ENCODE measurements at regions not wholly inside any gene's neighbourhood (a gene's known extent, or its start where the extent isn't known, plus 50 kb on each side); places are given as distances from the start of the nearest gene placed in this dataset.

DNA sequence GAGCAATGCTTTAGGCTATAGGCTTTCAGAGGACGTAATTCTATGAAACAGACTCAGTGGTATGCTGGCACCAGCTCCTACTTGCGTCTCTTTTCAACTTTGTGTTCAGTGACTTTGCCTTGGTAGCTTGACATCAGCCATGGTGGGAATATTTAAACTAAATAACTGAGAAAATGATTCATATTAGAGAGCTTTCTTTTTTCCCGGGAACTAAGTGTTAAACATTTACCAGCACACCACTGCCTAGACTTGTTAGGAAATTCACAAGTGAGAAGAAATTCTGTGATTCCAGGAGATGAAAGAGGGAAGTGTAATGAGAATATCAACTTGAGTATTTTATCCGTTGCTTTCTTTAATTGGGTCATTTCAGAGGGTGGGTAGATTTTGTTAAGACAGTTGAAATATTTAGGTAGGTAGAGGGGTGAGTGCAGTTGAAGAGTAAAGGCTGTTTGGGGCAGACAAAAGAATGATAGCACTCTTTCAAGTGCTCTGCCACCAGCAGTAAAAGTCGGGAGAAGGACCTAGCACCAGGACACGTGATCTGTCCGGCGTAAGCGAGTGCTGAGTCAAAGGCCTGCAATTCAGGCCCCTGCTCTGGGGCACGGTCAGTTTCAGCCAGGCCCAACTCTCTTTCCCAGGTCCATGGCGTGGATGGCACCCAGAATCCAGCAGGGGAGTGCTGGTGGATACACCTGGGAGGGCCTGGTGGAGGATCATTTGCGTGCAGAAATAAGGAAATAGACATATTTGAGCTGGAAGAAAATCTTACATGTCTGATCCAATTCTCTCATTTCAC is 206.3 kb downstream of the SNX10 start:
- ChIA-PET CTCF (ENCODE audit: partially characterized antibody) (interaction anchor here (1.2 to 1.5 kb wide), 2 partner anchors 9 to 121 kb away, joined by 3 read pairs; no protein-coding TSS in a partner anchor), POLR2A (ENCODE audit: partially characterized antibody) (no interaction called here)
- Histone ChIP-seq H3K9me3 (ENCODE audit: control insufficient read depth in 1 of 2, low read length in 2 of 2) (no peaks in the 10 kb centered on the region), H3K36me3 (ENCODE audit: insufficient read depth, low read length) (no peaks in the 10 kb centered on the region), H3K4me1 (ENCODE audit: insufficient read depth, low read length) (no peaks in the 10 kb centered on the region), H3K4me3 (ENCODE audit: low read length in 2 of 2) (no peak overlapping the region), H3K27me3 (ENCODE audit: insufficient read depth, low read length) (no peaks in the 10 kb centered on the region), H3K27ac (ENCODE audit: low read depth, low read length) (no peak overlapping the region)
- intact Hi-C loops (cut with micrococcal nuclease): no loop called here
- no peak overlapping the region for H3K4me3 Mint-ChIP-seq
- peaks cover 2% of the 10 kb centered on the region in 2 donors for H3K27me3 Mint-ChIP-seq
- H3K4me1 Mint-ChIP-seq: no peaks in the 10 kb centered on the region
- no peaks in the 10 kb centered on the region for H3K36me3 Mint-ChIP-seq
- DNase-seq: no peak
- H3K9me3 Mint-ChIP-seq: no peaks in the 10 kb centered on the region
- H3K27ac Mint-ChIP-seq: no peak overlapping the region

DNA sequence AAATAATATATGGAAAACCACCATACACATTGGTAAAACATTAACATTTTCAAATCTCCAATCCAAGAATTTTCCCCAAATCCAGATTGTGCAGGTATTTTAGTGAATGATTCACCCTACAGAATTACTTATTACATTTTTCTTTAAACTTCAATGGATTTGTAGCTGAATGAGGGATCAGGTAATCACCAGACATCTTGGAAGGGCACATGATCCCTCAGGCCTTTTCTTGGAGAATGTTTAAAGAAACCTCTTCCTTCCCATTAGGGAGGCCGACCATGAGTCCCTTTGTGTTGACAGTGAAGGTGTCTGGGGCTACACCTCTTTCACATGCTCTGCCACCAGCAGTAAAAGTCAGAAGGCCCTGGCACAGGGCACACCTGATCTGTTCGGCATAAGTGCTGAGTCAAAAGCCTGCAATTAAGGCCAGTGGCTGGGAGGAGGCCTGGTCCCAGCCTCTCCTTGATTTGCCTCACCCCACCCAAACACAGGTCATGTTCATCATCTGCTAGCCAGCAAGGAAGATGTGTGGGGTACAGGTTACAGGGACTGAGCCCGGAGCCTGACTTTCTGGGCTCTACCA is 207.7 kb downstream of the SNX10 start:
- ChIA-PET POLR2A (ENCODE audit: partially characterized antibody) (no interaction called here), CTCF (ENCODE audit: partially characterized antibody) (interaction anchor here (1.2 kb wide), 1 partner anchor 122 kb away, joined by 3 read pairs; no protein-coding TSS in a partner anchor)
- Histone ChIP-seq H3K9me3 (ENCODE audit: control insufficient read depth in 1 of 2, low read length in 2 of 2) (no peaks in the 10 kb centered on the region), H3K36me3 (ENCODE audit: insufficient read depth, low read length) (no peaks in the 10 kb centered on the region), H3K4me1 (ENCODE audit: insufficient read depth, low read length) (no peaks in the 10 kb centered on the region), H3K4me3 (ENCODE audit: low read length in 2 of 2) (no peak overlapping the region), H3K27ac (ENCODE audit: low read depth, low read length) (no peak overlapping the region), H3K27me3 (ENCODE audit: insufficient read depth, low read length) (no peaks in the 10 kb centered on the region)
- peaks cover 8 to 15% of the 10 kb centered on the region in 2 donors for H3K27me3 Mint-ChIP-seq
- DNase-seq: no peak
- intact Hi-C loops (cut with micrococcal nuclease): no loop called here
- no peaks in the 10 kb centered on the region for H3K4me1 Mint-ChIP-seq
- H3K9me3 Mint-ChIP-seq: no peaks in the 10 kb centered on the region
- H3K36me3 Mint-ChIP-seq: no peaks in the 10 kb centered on the region
- H3K27ac Mint-ChIP-seq: no peak overlapping the region
- no peak overlapping the region for H3K4me3 Mint-ChIP-seq

DNA sequence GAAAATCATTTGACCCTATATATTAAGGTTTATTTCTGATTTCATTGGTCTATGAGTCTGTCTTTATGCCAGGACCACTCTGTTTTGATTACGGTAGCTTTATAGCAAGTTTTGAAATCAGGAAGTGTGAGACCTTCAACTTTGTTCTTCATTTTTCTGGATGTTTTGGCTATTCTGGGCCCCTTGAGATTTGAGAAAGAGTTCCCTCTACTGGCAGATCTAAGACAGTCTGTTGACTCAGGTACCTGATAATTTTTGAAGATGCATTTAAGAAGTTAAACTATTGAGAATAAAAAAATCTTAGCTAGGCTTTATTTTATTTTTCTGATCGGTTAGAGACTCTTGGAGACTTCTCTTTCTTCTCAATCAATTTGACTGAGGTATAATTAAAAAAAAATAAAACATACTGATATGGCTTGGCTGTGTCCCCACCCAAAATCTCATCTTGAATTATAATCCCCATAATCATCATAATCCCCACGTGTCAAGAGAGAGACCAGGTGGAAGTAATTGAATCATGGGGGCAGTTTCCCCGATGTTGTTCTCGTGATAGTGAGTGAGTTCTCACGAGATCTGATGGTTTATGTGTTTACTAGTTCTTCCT is 209.2 kb downstream of the SNX10 start:
- Mint-ChIP-seq H3K9me3 (peaks cover 0 to 3% (median 0%) of the 10 kb centered on the region in 8 donors), H3K27me3 (peaks cover 8 to 16% of the 10 kb centered on the region in 2 donors), H3K27ac (no peak overlapping the region), H3K36me3 (no peaks in the 10 kb centered on the region), H3K4me1 (no peaks in the 10 kb centered on the region), H3K4me3 (no peak overlapping the region)
- no peak overlapping the region for H3K27ac ChIP-seq (ENCODE audit: low read depth, low read length)
- H3K4me1 ChIP-seq (ENCODE audit: insufficient read depth, low read length): no peaks in the 10 kb centered on the region
- intact Hi-C loops (cut with micrococcal nuclease): loop anchor here (1.0 to 10.0 kb wide), 4 partner anchors 132 to 664 kb away; partner anchors contain the start of gene HOXA9
- H3K9me3 ChIP-seq (ENCODE audit: control insufficient read depth in 1 of 2, low read length in 2 of 2): no peaks in the 10 kb centered on the region
- H3K36me3 ChIP-seq (ENCODE audit: insufficient read depth, low read length): no peaks in the 10 kb centered on the region
- peak in 3 of 5 donors; percentile 3 to 9 (median 8) for DNase-seq
- H3K4me3 ChIP-seq (ENCODE audit: low read length in 2 of 2): no peak overlapping the region
- ChIA-PET POLR2A (ENCODE audit: partially characterized antibody) (no interaction called here), CTCF (ENCODE audit: partially characterized antibody) (interaction anchor here (0.6 to 1.5 kb wide), 4 partner anchors 9 to 181 kb away, joined by 3 to 8 read pairs (median 3); no protein-coding TSS in a partner anchor)
- no peaks in the 10 kb centered on the region for H3K27me3 ChIP-seq (ENCODE audit: insufficient read depth, low read length)

DNA sequence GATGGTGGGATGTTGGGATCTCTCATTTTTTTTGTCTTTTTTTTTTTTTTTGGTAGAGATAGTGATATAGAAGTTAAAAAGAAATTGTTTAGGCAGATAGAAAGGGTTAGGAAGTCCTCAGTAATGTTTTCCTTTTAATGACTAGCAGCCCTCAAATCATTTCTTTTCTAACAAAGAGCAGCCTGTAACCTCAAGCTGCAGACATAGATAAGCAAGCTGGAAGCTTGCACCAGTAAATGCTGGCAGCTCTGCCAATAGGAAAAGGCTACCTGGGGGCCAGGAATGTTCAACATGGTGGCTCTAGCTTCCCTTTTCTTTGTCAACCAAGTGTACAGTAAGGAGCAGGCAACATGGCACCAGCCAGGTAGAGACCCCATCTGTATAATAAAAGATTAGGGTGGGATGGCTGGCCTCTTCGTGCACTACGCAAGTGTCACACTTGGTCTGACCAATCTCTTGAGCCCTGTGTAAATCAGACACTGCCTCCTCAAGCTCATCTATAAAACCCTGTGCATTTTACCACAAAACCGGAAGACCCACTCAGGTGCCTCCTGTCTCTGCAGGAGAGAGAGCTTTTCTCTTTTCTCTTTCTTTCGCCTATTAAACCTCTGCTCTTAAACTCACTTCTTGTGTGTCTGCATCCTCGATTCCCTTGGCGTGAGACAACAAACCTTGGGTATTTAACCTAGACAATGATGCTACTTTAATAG is 212.9 kb downstream of the SNX10 start:
- CTCF ChIA-PET (ENCODE audit: partially characterized antibody): interaction anchor here (1.1 to 1.9 kb wide), 2 partner anchors 8 to 135 kb away, joined by 4 to 6 read pairs; no protein-coding TSS in a partner anchor
- Mint-ChIP-seq H3K27me3 (peaks cover 8 to 20% of the 10 kb centered on the region in 2 donors), H3K4me3 (no peak overlapping the region), H3K27ac (no peak overlapping the region), H3K4me1 (no peaks in the 10 kb centered on the region), H3K9me3 (peaks cover 0 to 3% (median 0%) of the 10 kb centered on the region in 8 donors), H3K36me3 (no peaks in the 10 kb centered on the region)
- no peak overlapping the region for H3K4me3 ChIP-seq (ENCODE audit: low read length in 2 of 2)
- POLR2A ChIA-PET (ENCODE audit: partially characterized antibody): no interaction called here
- no peak overlapping the region for H3K27ac ChIP-seq (ENCODE audit: low read depth, low read length)
- DNase-seq: no peak
- intact Hi-C loops (cut with micrococcal nuclease): loop anchor here (10.0 kb wide), 2 partner anchors 410 to 660 kb away; partner anchors contain the start of gene HOXA9
- H3K36me3 ChIP-seq (ENCODE audit: insufficient read depth, low read length): no peaks in the 10 kb centered on the region
- no peaks in the 10 kb centered on the region for H3K4me1 ChIP-seq (ENCODE audit: insufficient read depth, low read length)
- no peaks in the 10 kb centered on the region for H3K9me3 ChIP-seq (ENCODE audit: control insufficient read depth in 1 of 2, low read length in 2 of 2)
- no peaks in the 10 kb centered on the region for H3K27me3 ChIP-seq (ENCODE audit: insufficient read depth, low read length)

DNA sequence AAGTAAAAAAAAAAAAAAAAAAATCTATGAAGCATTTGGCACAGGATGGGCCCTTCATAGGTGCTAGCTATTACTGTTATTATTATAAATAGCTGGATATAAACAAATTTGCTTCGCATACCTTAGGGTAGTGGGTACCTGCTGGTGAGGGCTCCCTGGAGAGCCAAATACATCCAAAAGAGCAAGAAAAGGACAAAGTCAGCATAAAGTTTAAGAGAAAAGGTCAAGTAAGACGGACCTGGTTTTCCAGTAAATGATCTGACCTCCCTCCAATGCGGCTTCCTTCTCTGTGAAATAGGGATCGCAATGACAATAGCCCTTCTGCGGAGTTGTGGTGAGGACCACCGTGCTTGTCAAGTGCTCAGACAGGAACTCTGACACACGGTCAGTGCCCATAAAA is 214.5 kb downstream of the SNX10 start:
- Histone ChIP-seq H3K4me1 (ENCODE audit: insufficient read depth, low read length) (no peaks in the 10 kb centered on the region), H3K36me3 (ENCODE audit: insufficient read depth, low read length) (no peaks in the 10 kb centered on the region), H3K27ac (ENCODE audit: low read depth, low read length) (no peak overlapping the region), H3K9me3 (ENCODE audit: control insufficient read depth in 1 of 2, low read length in 2 of 2) (no peaks in the 10 kb centered on the region), H3K4me3 (ENCODE audit: low read length in 2 of 2) (no peak overlapping the region), H3K27me3 (ENCODE audit: insufficient read depth, low read length) (no peaks in the 10 kb centered on the region)
- POLR2A ChIA-PET (ENCODE audit: partially characterized antibody): no interaction called here
- no peak overlapping the region for H3K4me3 Mint-ChIP-seq
- intact Hi-C loops (cut with micrococcal nuclease): loop anchor here (10.0 kb wide), 2 partner anchors 411 to 659 kb away; partner anchors contain the start of gene HOXA9
- H3K4me1 Mint-ChIP-seq: no peaks in the 10 kb centered on the region
- peaks cover 8 to 23% of the 10 kb centered on the region in 2 donors for H3K27me3 Mint-ChIP-seq
- CTCF ChIA-PET (ENCODE audit: partially characterized antibody): interaction anchor here (0.9 kb wide), 1 partner anchor 11 kb away, joined by 4 read pairs; no protein-coding TSS in a partner anchor
- H3K9me3 Mint-ChIP-seq: peaks cover 0 to 5% (median 3%) of the 10 kb centered on the region in 8 donors
- peak overlapping the region in 1 of 7 donors; percentile 24 for H3K27ac Mint-ChIP-seq
- H3K36me3 Mint-ChIP-seq: no peaks in the 10 kb centered on the region
- no peak for DNase-seq

DNA sequence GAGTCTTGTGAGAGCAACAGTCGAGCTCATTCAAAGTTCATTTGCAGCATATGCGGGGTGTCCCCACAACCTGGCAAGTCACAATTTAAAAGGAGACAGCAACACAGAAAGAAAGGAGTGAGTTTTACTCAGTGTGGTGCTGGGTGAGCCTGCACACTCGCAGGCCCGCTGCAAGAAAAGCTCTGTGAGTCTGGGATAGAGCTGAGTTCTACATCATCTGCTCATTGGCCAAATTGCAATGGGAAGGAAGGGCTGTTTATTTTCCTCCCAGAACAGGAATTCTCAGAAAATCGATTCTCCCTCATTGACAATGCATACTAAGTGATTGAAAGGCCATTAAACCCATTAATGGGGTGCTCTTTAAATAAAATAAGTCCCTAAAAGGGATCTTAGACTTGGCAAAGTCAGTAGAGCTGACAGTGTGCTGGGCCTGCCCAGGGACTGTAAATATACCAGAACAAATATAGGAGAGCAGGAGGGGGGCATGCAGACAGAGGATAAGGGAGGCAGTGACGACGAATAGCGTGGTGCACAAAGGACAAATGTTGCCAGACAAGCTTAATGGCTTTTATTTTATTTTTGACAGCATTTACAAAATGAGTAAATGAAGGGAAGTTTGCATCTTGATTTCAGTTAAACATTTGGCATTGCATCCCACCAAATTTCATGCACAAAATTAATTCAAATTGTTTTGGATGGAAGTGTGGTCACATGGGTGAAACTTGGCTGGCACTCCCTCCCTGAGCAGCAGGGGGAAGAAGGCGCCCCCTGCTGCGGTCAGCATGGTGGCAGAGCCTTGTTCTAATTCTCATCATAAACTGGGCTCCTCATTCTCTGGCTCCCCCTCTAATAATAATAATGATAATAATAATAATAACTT is 215.7 kb downstream of the SNX10 start:
- ChIA-PET POLR2A (ENCODE audit: partially characterized antibody) (no interaction called here), CTCF (ENCODE audit: partially characterized antibody) (interaction anchor here (1.2 to 1.5 kb wide), 2 partner anchors 10 to 12 kb away, joined by 3 read pairs; no protein-coding TSS in a partner anchor)
- DNase-seq: no peak
- no peak overlapping the region for H3K27ac ChIP-seq (ENCODE audit: low read depth, low read length)
- no peaks in the 10 kb centered on the region for H3K36me3 ChIP-seq (ENCODE audit: insufficient read depth, low read length)
- no peaks in the 10 kb centered on the region for H3K4me1 ChIP-seq (ENCODE audit: insufficient read depth, low read length)
- Mint-ChIP-seq H3K36me3 (no peaks in the 10 kb centered on the region), H3K27ac (no peak overlapping the region), H3K9me3 (peaks cover 0 to 5% (median 3%) of the 10 kb centered on the region in 8 donors), H3K27me3 (peaks cover 8 to 24% of the 10 kb centered on the region in 2 donors), H3K4me3 (no peak overlapping the region), H3K4me1 (no peaks in the 10 kb centered on the region)
- H3K9me3 ChIP-seq (ENCODE audit: control insufficient read depth in 1 of 2, low read length in 2 of 2): no peaks in the 10 kb centered on the region
- H3K4me3 ChIP-seq (ENCODE audit: low read length in 2 of 2): no peak overlapping the region
- intact Hi-C loops (cut with micrococcal nuclease): loop anchor here (10.0 kb wide), 2 partner anchors 413 to 657 kb away; partner anchors contain the start of gene HOXA9
- H3K27me3 ChIP-seq (ENCODE audit: insufficient read depth, low read length): no peaks in the 10 kb centered on the region
